HEK293T (cell line): ENCODE measurements at regions not wholly inside any gene's neighbourhood (a gene's known extent, or its start where the extent isn't known, plus 50 kb on each side); places are given as distances from the start of the nearest gene placed in this dataset.

Experiments used
- BHLHE40 ChIP-seq: fragments of 450-650 bp; IDR thresholded peaks from 2 replicates; pipeline ENCODE4 v1.6.1; 2016; ENCODE audit warnings: mild to moderate bottlenecking, moderate library complexity, borderline replicate concordance
- ELF4 ChIP-seq: fragments of 450-650 bp; IDR thresholded peaks from 2 replicates; pipeline ENCODE4 v1.6.1; 2017; ENCODE audit warnings: antibody characterized with exemption
- FOXM1 ChIP-seq: fragments of 450-650 bp; IDR thresholded peaks from 2 replicates; pipeline ENCODE4 v1.6.1; 2017; ENCODE audit warnings: mild to moderate bottlenecking, borderline replicate concordance
- NFRKB ChIP-seq: fragments of 450-650 bp; IDR thresholded peaks from 2 replicates; pipeline ENCODE4 v1.6.1; 2016; ENCODE audit warnings: mild to moderate bottlenecking, moderate library complexity
- PKNOX1 ChIP-seq: fragments of 450-650 bp; IDR thresholded peaks from 2 replicates; pipeline ENCODE4 v1.6.1; 2016
- SP1 ChIP-seq: fragments of 450-650 bp; IDR thresholded peaks from 2 replicates; pipeline ENCODE4 v1.6.1; 2017

- no peak for TF ChIP-seq ELF4
- no peak for TF ChIP-seq BHLHE40
- TF ChIP-seq SP1: no peak
- no peak for TF ChIP-seq PKNOX1
- no peak for TF ChIP-seq NFRKB
- TF ChIP-seq FOXM1: no peak
Observed at GRCh38 chr2:198414976-198415375, 610.6 kb downstream of the PLCL1 start.
